SH-SY5Y (cell line): ENCODE measurements at regions not wholly inside any gene's neighbourhood (a gene's known extent, or its start where the extent isn't known, plus 50 kb on each side); places are given as distances from the start of the nearest gene placed in this dataset.

Source experiments
- GATA2 ChIP-seq: IDR thresholded peaks from 2 replicates; pipeline ENCODE4 v1.6.1; 2011; ENCODE audit warnings: mild to moderate bottlenecking, low read depth, low read length
- GATA3 ChIP-seq: IDR thresholded peaks from 2 replicates; pipeline ENCODE4 v1.6.1; 2011; ENCODE audit warnings: low read depth, mild to moderate bottlenecking, low read length, moderate library complexity

GRCh38 chr7:142313528-142313927 lies 55.7 kb upstream of the PRSS58 start:
- no peak for TF ChIP-seq GATA2
- TF ChIP-seq GATA3, result no peak
